ENCODE measurements at regions not wholly inside any gene's neighbourhood (a gene's known extent, or its start where the extent isn't known, plus 50 kb on each side); places are given as distances from the start of the nearest gene placed in this dataset.
"Not testable (repeated sequence)": the region's sequence is repeated elsewhere in the genome, so short reads cannot be mapped to it uniquely, and the experiment has no call there.

GRCh38 chr10:3917392-3917791 lies 132.4 kb upstream of the KLF6 start:
- TF ChIP-seq, protein P1, sequence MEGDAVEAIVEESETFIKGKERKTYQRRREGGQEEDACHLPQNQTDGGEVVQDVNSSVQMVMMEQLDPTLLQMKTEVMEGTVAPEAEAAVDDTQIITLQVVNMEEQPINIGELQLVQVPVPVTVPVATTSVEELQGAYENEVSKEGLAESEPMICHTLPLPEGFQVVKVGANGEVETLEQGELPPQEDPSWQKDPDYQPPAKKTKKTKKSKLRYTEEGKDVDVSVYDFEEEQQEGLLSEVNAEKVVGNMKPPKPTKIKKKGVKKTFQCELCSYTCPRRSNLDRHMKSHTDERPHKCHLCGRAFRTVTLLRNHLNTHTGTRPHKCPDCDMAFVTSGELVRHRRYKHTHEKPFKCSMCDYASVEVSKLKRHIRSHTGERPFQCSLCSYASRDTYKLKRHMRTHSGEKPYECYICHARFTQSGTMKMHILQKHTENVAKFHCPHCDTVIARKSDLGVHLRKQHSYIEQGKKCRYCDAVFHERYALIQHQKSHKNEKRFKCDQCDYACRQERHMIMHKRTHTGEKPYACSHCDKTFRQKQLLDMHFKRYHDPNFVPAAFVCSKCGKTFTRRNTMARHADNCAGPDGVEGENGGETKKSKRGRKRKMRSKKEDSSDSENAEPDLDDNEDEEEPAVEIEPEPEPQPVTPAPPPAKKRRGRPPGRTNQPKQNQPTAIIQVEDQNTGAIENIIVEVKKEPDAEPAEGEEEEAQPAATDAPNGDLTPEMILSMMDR (conservative IDR thresholded peaks at IDR 0.05), result not testable (repeated sequence)
- TF ChIP-seq EZH2 (IDR thresholded peaks at IDR 0.05; ENCODE audit: low read depth), result not testable (repeated sequence)
